ENCODE measurements at regions not wholly inside any gene's neighbourhood (a gene's known extent, or its start where the extent isn't known, plus 50 kb on each side); places are given as distances from the start of the nearest gene placed in this dataset.
A peak's percentile ranks its signal among the peaks of the same experiment; 100 is the strongest.

DNA sequence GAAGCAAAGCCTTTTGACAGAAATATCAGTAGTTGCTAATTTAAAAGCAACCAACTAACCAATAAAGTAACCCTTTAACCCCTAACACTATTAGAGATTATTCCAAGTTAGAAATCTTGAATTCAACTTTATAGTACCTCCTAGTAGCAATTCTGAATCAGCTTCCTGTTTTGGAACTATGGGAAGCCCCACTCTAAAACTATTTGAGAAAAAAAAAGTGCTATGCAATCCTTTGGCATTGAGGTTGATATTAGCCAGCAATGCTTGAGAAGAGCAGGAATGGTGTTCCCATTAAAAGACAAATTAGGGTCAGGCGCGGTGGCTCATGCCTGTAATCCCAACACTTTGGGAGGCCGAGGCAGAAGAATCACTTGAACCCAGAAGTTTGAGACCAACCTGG is 306.2 kb upstream of the ZFP64 start:
- Histone ChIP-seq H3K36me3 (no peaks in the 10 kb centered on the region), H3K27ac (no peak overlapping the region), H3K27me3 (peaks cover 6% of the 10 kb centered on the region), H3K4me3 (no peak overlapping the region), H3K9me3 (no peaks in the 10 kb centered on the region), H3K4me1 (no peaks in the 10 kb centered on the region)
- 73 to 88% methylated on average over 3 of the region's 3 CpGs for WGBS, 2 donors (ENCODE audit: low coverage in 1 of 2)
- TF ChIP-seq POLR2AphosphoS5 (IDR thresholded peaks at IDR 0.05) (no peak), POLR2A (IDR thresholded peaks at IDR 0.05) (no peak), EP300 (IDR thresholded peaks at IDR 0.05) (no peak)
- TF ChIP-seq, protein P1, sequence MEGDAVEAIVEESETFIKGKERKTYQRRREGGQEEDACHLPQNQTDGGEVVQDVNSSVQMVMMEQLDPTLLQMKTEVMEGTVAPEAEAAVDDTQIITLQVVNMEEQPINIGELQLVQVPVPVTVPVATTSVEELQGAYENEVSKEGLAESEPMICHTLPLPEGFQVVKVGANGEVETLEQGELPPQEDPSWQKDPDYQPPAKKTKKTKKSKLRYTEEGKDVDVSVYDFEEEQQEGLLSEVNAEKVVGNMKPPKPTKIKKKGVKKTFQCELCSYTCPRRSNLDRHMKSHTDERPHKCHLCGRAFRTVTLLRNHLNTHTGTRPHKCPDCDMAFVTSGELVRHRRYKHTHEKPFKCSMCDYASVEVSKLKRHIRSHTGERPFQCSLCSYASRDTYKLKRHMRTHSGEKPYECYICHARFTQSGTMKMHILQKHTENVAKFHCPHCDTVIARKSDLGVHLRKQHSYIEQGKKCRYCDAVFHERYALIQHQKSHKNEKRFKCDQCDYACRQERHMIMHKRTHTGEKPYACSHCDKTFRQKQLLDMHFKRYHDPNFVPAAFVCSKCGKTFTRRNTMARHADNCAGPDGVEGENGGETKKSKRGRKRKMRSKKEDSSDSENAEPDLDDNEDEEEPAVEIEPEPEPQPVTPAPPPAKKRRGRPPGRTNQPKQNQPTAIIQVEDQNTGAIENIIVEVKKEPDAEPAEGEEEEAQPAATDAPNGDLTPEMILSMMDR (IDR thresholded peaks at IDR 0.05): no peak
- no peak for ATAC-seq

DNA sequence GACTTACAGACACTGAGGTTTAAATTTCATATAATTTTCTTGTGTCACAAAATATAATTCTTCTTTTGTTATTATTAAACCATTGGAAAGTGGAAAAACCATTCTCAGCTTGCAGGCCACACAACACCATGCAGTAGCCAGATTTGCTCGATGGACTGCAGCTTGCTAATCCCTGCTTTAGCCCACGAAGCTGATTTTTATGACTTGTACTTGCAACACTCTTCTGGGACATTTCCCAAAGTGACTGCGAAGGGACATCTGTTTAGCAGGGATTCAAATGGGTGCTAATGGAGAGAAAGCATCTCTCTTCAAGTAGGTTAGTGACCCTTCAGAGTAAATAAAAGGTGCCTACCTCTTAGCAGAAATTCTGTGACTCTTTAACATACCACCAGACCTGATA is 304.6 kb upstream of the ZFP64 start:
- TF ChIP-seq POLR2AphosphoS5 (IDR thresholded peaks at IDR 0.05): no peak
- TF ChIP-seq, protein P1 (IDR thresholded peaks at IDR 0.05): no peak
- TF ChIP-seq EP300 (IDR thresholded peaks at IDR 0.05): no peak
- TF ChIP-seq POLR2A (IDR thresholded peaks at IDR 0.05): no peak

DNA sequence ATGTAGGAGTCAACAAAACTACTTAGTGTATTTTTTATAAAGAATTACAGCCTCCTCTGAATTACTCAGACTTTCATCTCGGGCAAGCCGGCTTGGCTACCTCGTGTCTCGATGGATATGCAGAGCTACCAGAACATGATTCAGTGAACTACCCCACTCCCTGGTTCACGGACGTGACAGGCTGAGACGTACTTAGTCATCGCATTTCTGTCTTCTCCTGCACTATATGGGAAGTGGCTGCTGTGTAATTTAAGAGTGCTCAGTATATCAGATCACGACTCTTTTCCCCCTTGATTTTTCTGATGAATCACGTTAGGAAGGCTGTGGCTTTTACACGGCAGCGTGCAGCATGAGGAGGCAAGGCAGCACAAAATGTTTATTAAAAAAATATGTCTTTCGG is 302.7 kb upstream of the ZFP64 start:
- ATAC-seq: no peak
- no peaks in the 10 kb centered on the region for H3K9me3 ChIP-seq
- no peak overlapping the region for H3K27ac ChIP-seq
- H3K4me3 ChIP-seq: no peak overlapping the region
- no peaks in the 10 kb centered on the region for H3K36me3 ChIP-seq
- WGBS, 2 donors (ENCODE audit: low coverage in 1 of 2): 41 to 47% methylated on average over 8 to 13 of the region's 13 CpGs
- H3K27me3 ChIP-seq: peaks cover 9% of the 10 kb centered on the region
- TF ChIP-seq, protein P1 (IDR thresholded peaks at IDR 0.05): no peak
- no peak for TF ChIP-seq EP300 (IDR thresholded peaks at IDR 0.05)
- TF ChIP-seq POLR2A (IDR thresholded peaks at IDR 0.05): no peak
- no peak for TF ChIP-seq POLR2AphosphoS5 (IDR thresholded peaks at IDR 0.05)
- H3K4me1 ChIP-seq: no peaks in the 10 kb centered on the region

More for the DNA sequence above, 304.6 kb upstream of the ZFP64 start:
- Histone ChIP-seq H3K4me3 (no peak overlapping the region), H3K27me3 (peaks cover 6% of the 10 kb centered on the region), H3K9me3 (no peaks in the 10 kb centered on the region), H3K36me3 (no peaks in the 10 kb centered on the region), H3K4me1 (no peaks in the 10 kb centered on the region), H3K27ac (no peak overlapping the region)
- no peak for ATAC-seq
- 55 to 81% methylated on average over 3 of the region's 3 CpGs for WGBS, 2 donors (ENCODE audit: low coverage in 1 of 2)

DNA sequence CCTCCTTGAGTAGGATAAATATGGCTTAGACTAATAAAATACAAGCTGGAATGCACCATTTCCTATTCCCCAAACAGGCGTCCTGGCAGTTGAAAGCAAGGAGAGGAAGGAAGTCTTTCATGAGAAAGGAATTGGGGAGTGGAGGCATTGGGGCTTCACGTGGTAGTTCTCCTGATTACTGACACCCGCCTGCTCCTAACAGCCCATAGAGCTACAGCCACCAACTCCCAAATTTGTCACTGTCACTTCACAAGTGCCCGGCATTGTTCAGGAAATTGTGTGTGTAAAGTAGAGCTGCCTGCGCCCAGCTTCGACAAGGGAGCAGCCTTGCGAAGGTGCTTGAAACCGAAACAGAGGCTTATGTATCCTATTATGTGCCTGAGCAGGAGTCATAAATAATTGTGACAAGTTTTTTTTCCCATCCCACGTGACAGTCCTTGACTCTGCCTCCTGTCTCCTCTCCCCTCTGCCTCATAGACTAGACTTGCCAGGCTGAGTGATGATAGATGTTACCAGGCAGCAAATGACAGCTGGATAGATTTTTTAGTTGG is 301.7 kb upstream of the ZFP64 start:
- H3K27me3 ChIP-seq: peaks cover 9% of the 10 kb centered on the region
- no peaks in the 10 kb centered on the region for H3K4me1 ChIP-seq
- TF ChIP-seq, protein P1 (IDR thresholded peaks at IDR 0.05): no peak
- TF ChIP-seq POLR2AphosphoS5 (IDR thresholded peaks at IDR 0.05): no peak
- TF ChIP-seq EP300 (IDR thresholded peaks at IDR 0.05): no peak
- TF ChIP-seq POLR2A (IDR thresholded peaks at IDR 0.05): no peak
- H3K9me3 ChIP-seq: no peaks in the 10 kb centered on the region
- H3K27ac ChIP-seq: no peak overlapping the region
- peak overlapping the region in 1 of 2 donors; percentile 15 for H3K4me3 ChIP-seq
- no peaks in the 10 kb centered on the region for H3K36me3 ChIP-seq
- ATAC-seq: no peak
- WGBS, 2 donors (ENCODE audit: low coverage in 1 of 2): 9 to 18% methylated on average over 8 to 9 of the region's 9 CpGs

DNA sequence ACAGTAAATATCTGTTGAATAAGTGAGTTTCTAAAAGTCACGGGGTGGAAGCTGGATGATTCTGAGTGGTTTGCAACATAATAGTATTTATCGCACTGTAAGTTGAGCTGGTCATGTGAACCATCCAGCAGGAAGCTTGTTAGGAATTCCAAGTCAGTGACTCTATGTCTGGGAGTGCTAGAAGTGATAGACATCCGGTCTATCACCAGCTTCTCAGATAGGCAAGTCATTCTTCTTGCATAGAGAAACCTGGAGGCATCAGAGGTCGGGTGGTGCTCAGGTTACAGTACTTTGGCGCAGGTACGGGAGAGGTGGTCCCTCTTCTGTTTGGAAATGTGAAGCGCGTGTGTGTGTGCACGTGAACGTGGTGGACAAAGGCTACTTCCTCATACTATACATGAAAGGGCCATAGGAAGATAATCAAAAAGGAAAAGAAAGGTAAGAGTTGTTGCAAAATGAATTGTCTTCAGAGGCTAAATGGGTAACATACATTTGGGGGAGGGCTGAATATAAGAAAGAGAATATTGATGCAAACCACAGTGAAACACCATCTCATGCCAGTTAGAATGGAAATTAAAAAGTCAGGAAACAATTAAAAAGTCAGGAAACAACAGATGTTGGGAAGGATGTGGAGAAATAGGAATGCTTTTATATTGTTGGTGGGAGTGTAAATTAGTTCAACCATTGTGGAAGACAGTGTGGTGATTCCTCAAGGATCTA is 299.3 kb upstream of the ZFP64 start:
- ATAC-seq: no peak
- Histone ChIP-seq H3K9me3 (no peaks in the 10 kb centered on the region), H3K4me1 (no peaks in the 10 kb centered on the region), H3K4me3 (no peak overlapping the region), H3K27me3 (peaks cover 9% of the 10 kb centered on the region), H3K27ac (no peak overlapping the region), H3K36me3 (no peaks in the 10 kb centered on the region)
- TF ChIP-seq EP300 (IDR thresholded peaks at IDR 0.05) (no peak), POLR2AphosphoS5 (IDR thresholded peaks at IDR 0.05) (no peak), POLR2A (IDR thresholded peaks at IDR 0.05) (no peak)
- TF ChIP-seq, protein P1 (IDR thresholded peaks at IDR 0.05): no peak
- WGBS, 2 donors (ENCODE audit: low coverage in 1 of 2): 89 to 90% methylated on average over 10 of the region's 10 CpGs

All from gastroesophageal sphincter (tissue), 4 donors.